WTC11 (cell line): ENCODE measurements at regions not wholly inside any gene's neighbourhood (a gene's known extent, or its start where the extent isn't known, plus 50 kb on each side); places are given as distances from the start of the nearest gene placed in this dataset.

ENCODE experiments used
- ATAC-seq: fragments of 200-7000 bp; cut with Tn5 transposase; 2 replicates; pipeline ENCODE4 v1.10.0; 2021; ENCODE audit warnings: mild to moderate bottlenecking, moderate library complexity
- CTCF ChIA-PET: fragments of 300-600 bp; sonication (Branson Sonifier 250); formaldehyde crosslinking; loops from one replicate; lab custom pipeline; 2021; ENCODE audit warnings: antibody characterized with exemption; lab: Charles Lee
- POLR2A ChIA-PET: fragments of 350-600 bp; sonication (Branson Sonifier 250); formaldehyde crosslinking; loops from one replicate; lab custom pipeline; 2021; ENCODE audit warnings: antibody characterized with exemption; lab: Charles Lee
- DNase-seq: peaks from one replicate; pipeline ENCODE4 v3.0.0; 2021; ENCODE audit warnings: low spot score
- H3K27ac Mint-ChIP-seq: 2 replicates; pipeline ENCODE4 v1.8.0; 2021; ENCODE audit warnings: mixed read lengths
- H3K27me3 Mint-ChIP-seq: 2 replicates; pipeline ENCODE4 v1.8.0; 2021; ENCODE audit warnings: low read depth, mild to moderate bottlenecking, moderate library complexity, mixed read lengths
- H3K36me3 Mint-ChIP-seq: 2 replicates; pipeline ENCODE4 v1.8.0; 2021; ENCODE audit warnings: mixed read lengths
- H3K4me1 Mint-ChIP-seq: 2 replicates; pipeline ENCODE4 v1.8.0; 2022; ENCODE audit warnings: mixed read lengths
- H3K4me3 Mint-ChIP-seq: 2 replicates; pipeline ENCODE4 v1.8.0; 2021; ENCODE audit warnings: mild to moderate bottlenecking, moderate library complexity, mixed read lengths
- H3K9me3 Mint-ChIP-seq: 2 replicates; pipeline ENCODE4 v1.8.0; 2021; ENCODE audit warnings: mixed read lengths
- ATF6 ChIP-seq: sonication (generic); formaldehyde crosslinking; IDR thresholded peaks from 2 replicates; pipeline ENCODE4 v1.8.1; 2023; ENCODE audit warnings: mild to moderate bottlenecking, missing genetic modification reagents
- EMX1 ChIP-seq: fragments of 250-450 bp; sonication (Bioruptor Pico); IDR thresholded peaks from 2 replicates; pipeline ENCODE4 v1.8.0; 2021; ENCODE audit warnings: mild to moderate bottlenecking
- ETV6 ChIP-seq: sonication (generic); formaldehyde crosslinking; IDR thresholded peaks from 2 replicates; pipeline ENCODE4 v1.8.1; 2022; ENCODE audit warnings: mild to moderate bottlenecking, missing genetic modification reagents
- FOXJ3 ChIP-seq: sonication (generic); formaldehyde crosslinking; IDR thresholded peaks from 2 replicates; pipeline ENCODE4 v1.9.0; 2021; ENCODE audit warnings: missing genetic modification reagents, mild to moderate bottlenecking, borderline replicate concordance
- FOXP1 ChIP-seq: sonication (generic); formaldehyde crosslinking; IDR thresholded peaks from 2 replicates; pipeline ENCODE4 v1.8.0; 2022; ENCODE audit warnings: missing genetic modification reagents, mild to moderate bottlenecking, moderate library complexity, borderline replicate concordance
- FOXP4 ChIP-seq: sonication (generic); formaldehyde crosslinking; IDR thresholded peaks from 2 replicates; pipeline ENCODE4 v1.8.0; 2022; ENCODE audit warnings: mild to moderate bottlenecking, missing genetic modification reagents
- GRHL2 ChIP-seq: fragments of 250-450 bp; sonication (Bioruptor Pico); IDR thresholded peaks from 2 replicates; pipeline ENCODE4 v1.8.0; 2022; ENCODE audit warnings: mild to moderate bottlenecking, moderate library complexity; ENCODE audit not compliant: insufficient replicate concordance, severe bottlenecking
- GTF2I ChIP-seq: fragments of 250-450 bp; sonication (Bioruptor Pico); conservative IDR thresholded peaks from 2 replicates; pipeline ENCODE4 v1.4.0; 2021; ENCODE audit warnings: mild to moderate bottlenecking
- JUN ChIP-seq: sonication (generic); formaldehyde crosslinking; IDR thresholded peaks from 2 replicates; pipeline ENCODE4 v1.8.0; 2023; ENCODE audit warnings: mild to moderate bottlenecking, missing genetic modification reagents
- NFATC4 ChIP-seq: fragments of 250-450 bp; sonication (Bioruptor Pico); IDR thresholded peaks from 2 replicates; pipeline ENCODE4 v1.9.0; 2021; ENCODE audit warnings: mild to moderate bottlenecking
- PRDM15 ChIP-seq: sonication (generic); formaldehyde crosslinking; IDR thresholded peaks from 2 replicates; pipeline ENCODE4 v1.8.0; 2022; ENCODE audit warnings: missing genetic modification reagents
- RELA ChIP-seq: sonication (generic); formaldehyde crosslinking; IDR thresholded peaks from 2 replicates; pipeline ENCODE4 v1.8.1; 2022; ENCODE audit warnings: missing genetic modification reagents, mild to moderate bottlenecking, borderline replicate concordance
- SP1 ChIP-seq: sonication (generic); formaldehyde crosslinking; conservative IDR thresholded peaks from 2 replicates; pipeline ENCODE4 v1.8.1; 2022; ENCODE audit warnings: missing genetic modification reagents
- STAT6 ChIP-seq: sonication (generic); formaldehyde crosslinking; conservative IDR thresholded peaks from 2 replicates; pipeline ENCODE4 v1.8.1; 2023; ENCODE audit warnings: mild to moderate bottlenecking, low read depth, missing genetic modification reagents, moderate library complexity
- USF1 ChIP-seq: sonication (generic); formaldehyde crosslinking; IDR thresholded peaks from 2 replicates; pipeline ENCODE4 v1.8.0; 2022; ENCODE audit warnings: mild to moderate bottlenecking, missing genetic modification reagents
- ZNF232 ChIP-seq: sonication (generic); formaldehyde crosslinking; IDR thresholded peaks from 2 replicates; pipeline ENCODE4 v1.8.0; 2022; ENCODE audit warnings: mild to moderate bottlenecking, missing genetic modification reagents
- ZNF263 ChIP-seq: sonication (generic); formaldehyde crosslinking; IDR thresholded peaks from 2 replicates; pipeline ENCODE4 v1.8.1; 2022; ENCODE audit warnings: low read depth, mild to moderate bottlenecking, moderate library complexity, missing genetic modification reagents
- ZNF281 ChIP-seq: sonication (generic); formaldehyde crosslinking; IDR thresholded peaks from 2 replicates; pipeline ENCODE4 v1.8.0; 2023; ENCODE audit warnings: mild to moderate bottlenecking, missing genetic modification reagents
- ZNF425 ChIP-seq: fragments of 250-450 bp; sonication (Bioruptor Pico); conservative IDR thresholded peaks from 2 replicates; pipeline ENCODE4 v1.9.0; 2021; ENCODE audit warnings: mild to moderate bottlenecking

- no peak for TF ChIP-seq ZNF425 (CRISPR knock-in tag)
- no peak for TF ChIP-seq RELA (CRISPR knock-in tag)
- no peak for TF ChIP-seq NFATC4
Observed at GRCh38 chr4:117907646-117908045, 126.6 kb upstream of the NDST3 start (continued).

GRCh38 chr4:117908306-117909207 is 125.7 kb upstream of the NDST3 start:
- no peak for ATAC-seq

More at GRCh38 chr4:117908306-117909207, 125.7 kb upstream of the NDST3 start:
- Mint-ChIP-seq H3K9me3 (peaks cover 6% of the 10 kb centered on the region), H3K4me3 (no peak overlapping the region), H3K36me3 (peaks cover 2% of the 10 kb centered on the region; the same call in 1 of the 2 replicates)
- ChIA-PET POLR2A (no interaction called here), CTCF (no interaction called here)
- DNase-seq: no peak
- no peak for TF ChIP-seq EMX1 (CRISPR knock-in tag)
- no peak for TF ChIP-seq ZNF263 (CRISPR knock-in tag)
- no peak for TF ChIP-seq GRHL2 (CRISPR knock-in tag)
- TF ChIP-seq STAT6: no peak
- TF ChIP-seq ATF6 (CRISPR knock-in tag): no peak
- TF ChIP-seq FOXP4: no peak
- TF ChIP-seq FOXP1 (CRISPR knock-in tag): no peak
- TF ChIP-seq USF1 (CRISPR knock-in tag): no peak
- TF ChIP-seq GTF2I (CRISPR knock-in tag): no peak
- no peak for TF ChIP-seq ZNF281 (CRISPR knock-in tag)
- no peak for TF ChIP-seq JUN (CRISPR knock-in tag)
- TF ChIP-seq FOXJ3 (CRISPR knock-in tag): no peak
- TF ChIP-seq ETV6: no peak
- TF ChIP-seq SP1: no peak
- TF ChIP-seq ZNF232: no peak
- no peak for TF ChIP-seq PRDM15 (CRISPR knock-in tag)
- TF ChIP-seq, all 79 proteins: peak for 0
- Mint-ChIP-seq H3K27ac (no peak overlapping the region), H3K4me1 (no peaks in the 10 kb centered on the region), H3K27me3 (no peaks in the 10 kb centered on the region; the same call in 1 of the 2 replicates)
